Kidney (tissue), 13 donors: ENCODE measurements at regions not wholly inside any gene's neighbourhood (a gene's known extent, or its start where the extent isn't known, plus 50 kb on each side); places are given as distances from the start of the nearest gene placed in this dataset.

Source experiments
- DNase-seq, 5 donors: peaks; one replicate each; pipeline ENCODE4 v3.0.0-alpha.2; 2013 to 2020
- FAIRE-seq: peaks from 2 replicates; lab custom pipeline; 2012; peaks lifted over from hg19 to GRCh38; lab: Jason Lieb, UNC
- H3K27ac ChIP-seq, 2 donors: one replicate each; pipeline ENCODE4 v1.7.0; 2013; ENCODE audit warnings: low read depth in 2 of 2, low read length in 2 of 2, inconsistent platforms in 1 of 2
- H3K27me3 ChIP-seq: one replicate; pipeline ENCODE4 v1.7.1; 2013; ENCODE audit warnings: low read length, inconsistent platforms; ENCODE audit not compliant: control insufficient read depth, insufficient read depth
- H3K36me3 ChIP-seq, 3 donors: one replicate each; pipeline versions ENCODE4 v1.7.0 to v1.7.1; 2013; ENCODE audit warnings: low read length in 3 of 3, control low read depth in 1 of 3, inconsistent platforms in 1 of 3; ENCODE audit not compliant: insufficient read depth in 3 of 3, control insufficient read depth in 2 of 3
- H3K4me1 ChIP-seq, 3 donors: one replicate each; pipeline versions ENCODE4 v1.7.0 to v1.7.1; 2013; ENCODE audit warnings: low read length in 3 of 3, inconsistent platforms in 1 of 3, low read depth in 1 of 3; ENCODE audit not compliant: control insufficient read depth in 2 of 3, insufficient read depth in 2 of 3
- H3K4me3 ChIP-seq, 3 donors: one replicate each; pipeline versions ENCODE4 v1.7.0 to v1.8.1; 2013; ENCODE audit warnings: low read length in 3 of 3, control low read depth in 1 of 3, inconsistent platforms in 1 of 3
- H3K9ac ChIP-seq, 3 donors: one replicate each; pipeline versions ENCODE4 v1.7.0 to v1.7.1; 2013; ENCODE audit warnings: low read length in 3 of 3, control low read depth in 1 of 3, inconsistent platforms in 1 of 3
- H3K9me3 ChIP-seq, 3 donors: one replicate each; pipeline versions ENCODE4 v1.7.0 to v1.7.1; 2013; ENCODE audit warnings: low read length in 3 of 3, control low read depth in 1 of 3, inconsistent platforms in 1 of 3; ENCODE audit not compliant: control insufficient read depth in 2 of 3, insufficient read depth in 1 of 3
- intact Hi-C: fragments of 100-400 bp; cut with DNase I; formaldehyde crosslinking; loops from one replicate; pipeline ENCODE4 v1.11.1; 2022
- TF ChIP-seq, protein P1 (sequence below): IDR thresholded peaks from 3 replicates; pipeline ENCODE4 v1.5.1; 2012; ENCODE audit warnings: mild to moderate bottlenecking, moderate library complexity, borderline replicate concordance; ENCODE audit not compliant: insufficient read depth; ENCODE audit errors: extremely low read depth
- donor health status: control.
- donor health status: control.
- donor health status: control.
- donor health status: control.
- donor health status: control.
- donor health status: DM: yes; HTN: yes; CAD: no.
- donor health status: Normal renal cell carcinoma (clear cell type).

GRCh38 chr9:25415718-25416117 is 262.5 kb downstream of the TUSC1 start:
- DNase-seq, result peak in 1 of 5 donors; percentile 9
- Histone ChIP-seq H3K4me1 (no peaks in the 10 kb centered on the region), H3K9me3 (no peaks in the 10 kb centered on the region), H3K4me3 (no peak overlapping the region), H3K27me3 (no peaks in the 10 kb centered on the region), H3K27ac (no peak overlapping the region), H3K9ac (no peak overlapping the region), H3K36me3 (no peaks in the 10 kb centered on the region)
- TF ChIP-seq, protein P1, sequence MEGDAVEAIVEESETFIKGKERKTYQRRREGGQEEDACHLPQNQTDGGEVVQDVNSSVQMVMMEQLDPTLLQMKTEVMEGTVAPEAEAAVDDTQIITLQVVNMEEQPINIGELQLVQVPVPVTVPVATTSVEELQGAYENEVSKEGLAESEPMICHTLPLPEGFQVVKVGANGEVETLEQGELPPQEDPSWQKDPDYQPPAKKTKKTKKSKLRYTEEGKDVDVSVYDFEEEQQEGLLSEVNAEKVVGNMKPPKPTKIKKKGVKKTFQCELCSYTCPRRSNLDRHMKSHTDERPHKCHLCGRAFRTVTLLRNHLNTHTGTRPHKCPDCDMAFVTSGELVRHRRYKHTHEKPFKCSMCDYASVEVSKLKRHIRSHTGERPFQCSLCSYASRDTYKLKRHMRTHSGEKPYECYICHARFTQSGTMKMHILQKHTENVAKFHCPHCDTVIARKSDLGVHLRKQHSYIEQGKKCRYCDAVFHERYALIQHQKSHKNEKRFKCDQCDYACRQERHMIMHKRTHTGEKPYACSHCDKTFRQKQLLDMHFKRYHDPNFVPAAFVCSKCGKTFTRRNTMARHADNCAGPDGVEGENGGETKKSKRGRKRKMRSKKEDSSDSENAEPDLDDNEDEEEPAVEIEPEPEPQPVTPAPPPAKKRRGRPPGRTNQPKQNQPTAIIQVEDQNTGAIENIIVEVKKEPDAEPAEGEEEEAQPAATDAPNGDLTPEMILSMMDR, result no peak
- intact Hi-C loops, result no loop called here
- no peak for FAIRE-seq

DNA sequence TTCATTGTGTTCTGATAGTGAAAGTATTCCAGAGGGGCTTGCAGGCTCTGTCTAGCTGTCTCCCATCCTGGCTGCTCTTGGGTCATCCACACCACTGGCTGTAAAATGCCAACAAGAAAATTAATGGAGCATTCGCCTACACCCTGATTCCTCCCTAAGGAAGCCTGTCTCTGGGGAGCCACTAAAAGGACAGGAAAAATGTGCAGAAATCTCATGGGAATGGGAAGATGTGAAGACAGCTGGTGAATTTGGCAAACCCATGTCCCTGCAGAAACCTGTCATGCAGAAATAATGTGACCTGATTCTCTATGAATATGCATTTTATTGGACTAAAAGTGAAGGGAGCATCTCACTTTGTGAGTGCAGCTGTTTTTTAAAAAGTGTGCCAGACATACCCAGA is 265.6 kb downstream of the TUSC1 start:
- FAIRE-seq, result no peak
- Histone ChIP-seq H3K36me3 (no peaks in the 10 kb centered on the region), H3K27me3 (no peaks in the 10 kb centered on the region), H3K9me3 (no peaks in the 10 kb centered on the region), H3K4me1 (no peaks in the 10 kb centered on the region), H3K4me3 (no peak overlapping the region), H3K27ac (no peak overlapping the region), H3K9ac (no peak overlapping the region)
- TF ChIP-seq, protein P1, result no peak
- intact Hi-C loops, result no loop called here
- DNase-seq, result peak in 3 of 5 donors; percentile 29 to 60 (median 56)

DNA sequence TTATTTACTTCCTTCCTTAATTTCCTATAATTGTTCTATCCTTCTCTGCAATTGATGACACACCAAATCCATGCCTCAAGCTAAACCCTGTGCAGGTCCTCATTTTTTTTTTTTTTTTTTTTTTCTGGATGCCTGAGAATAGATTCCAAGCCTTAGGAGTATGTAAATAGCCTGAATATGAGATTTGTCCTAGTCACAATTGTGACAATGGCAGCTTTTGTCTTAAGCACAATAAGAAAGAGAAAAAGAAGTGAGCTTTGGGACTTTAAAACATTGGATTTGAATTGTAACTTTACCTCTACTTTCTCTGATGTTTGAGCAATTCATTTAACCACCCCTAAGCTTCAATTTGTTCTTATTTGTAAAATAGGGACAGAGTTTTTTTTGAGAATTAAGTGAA is 280.5 kb downstream of the TUSC1 start:
- Histone ChIP-seq H3K36me3 (no peaks in the 10 kb centered on the region), H3K27me3 (no peaks in the 10 kb centered on the region), H3K9ac (no peak overlapping the region), H3K9me3 (no peaks in the 10 kb centered on the region), H3K4me1 (no peaks in the 10 kb centered on the region), H3K27ac (no peak overlapping the region), H3K4me3 (no peak overlapping the region)
- DNase-seq (no peak), FAIRE-seq (no peak)
- intact Hi-C loops, result no loop called here
- TF ChIP-seq, protein P1, result no peak

- Histone ChIP-seq H3K9me3 (no peaks in the 10 kb centered on the region), H3K27me3 (no peaks in the 10 kb centered on the region), H3K4me3 (no peak overlapping the region), H3K27ac (no peak overlapping the region), H3K36me3 (no peaks in the 10 kb centered on the region), H3K9ac (no peak overlapping the region), H3K4me1 (no peaks in the 10 kb centered on the region)
- TF ChIP-seq, protein P1, result no peak
- DNase-seq (no peak), FAIRE-seq (no peak)
- intact Hi-C loops, result no loop called here
These were observed 281.4 kb downstream of the TUSC1 start for GRCh38 chr9:25396828-25397227.
